GM12874 (cell line): ENCODE measurements at regions not wholly inside any gene's neighbourhood (a gene's known extent, or its start where the extent isn't known, plus 50 kb on each side); places are given as distances from the start of the nearest gene placed in this dataset.

ENCODE experiments used
- TF ChIP-seq, protein P1 (sequence below): IDR thresholded peaks from 2 replicates; pipeline ENCODE4 v1.5.1; 2011; ENCODE audit warnings: low read depth, mild to moderate bottlenecking, control low read depth, low read length, moderate library complexity; ENCODE audit not compliant: insufficient read depth

DNA sequence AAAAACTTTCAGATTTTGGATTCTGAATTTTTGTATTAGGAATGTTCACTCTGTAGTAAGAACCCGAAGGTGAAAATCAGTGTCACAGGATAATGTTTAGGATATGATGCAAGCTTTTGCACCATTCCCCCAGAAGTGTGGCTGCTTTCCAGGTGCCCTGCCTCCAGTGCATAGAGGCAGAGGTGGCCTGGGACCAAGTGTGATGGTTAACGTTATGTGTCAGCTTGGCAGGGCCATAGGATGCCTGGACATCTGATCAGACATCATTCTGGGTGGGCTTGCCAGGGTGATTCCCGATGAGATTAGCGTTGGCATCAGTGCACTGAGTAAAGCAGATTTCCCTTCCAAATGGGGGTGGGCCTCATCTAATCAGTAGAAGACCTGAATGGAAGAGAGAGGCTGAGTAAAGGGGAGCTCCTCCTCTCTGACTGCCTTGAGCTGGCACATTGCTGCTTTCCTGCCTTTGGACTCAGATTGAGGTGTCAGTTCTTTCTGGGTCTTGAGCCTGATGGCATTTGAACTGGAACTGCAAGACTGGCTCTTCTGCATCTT is 177.4 kb upstream of the HS6ST1 start:
- TF ChIP-seq, protein P1, sequence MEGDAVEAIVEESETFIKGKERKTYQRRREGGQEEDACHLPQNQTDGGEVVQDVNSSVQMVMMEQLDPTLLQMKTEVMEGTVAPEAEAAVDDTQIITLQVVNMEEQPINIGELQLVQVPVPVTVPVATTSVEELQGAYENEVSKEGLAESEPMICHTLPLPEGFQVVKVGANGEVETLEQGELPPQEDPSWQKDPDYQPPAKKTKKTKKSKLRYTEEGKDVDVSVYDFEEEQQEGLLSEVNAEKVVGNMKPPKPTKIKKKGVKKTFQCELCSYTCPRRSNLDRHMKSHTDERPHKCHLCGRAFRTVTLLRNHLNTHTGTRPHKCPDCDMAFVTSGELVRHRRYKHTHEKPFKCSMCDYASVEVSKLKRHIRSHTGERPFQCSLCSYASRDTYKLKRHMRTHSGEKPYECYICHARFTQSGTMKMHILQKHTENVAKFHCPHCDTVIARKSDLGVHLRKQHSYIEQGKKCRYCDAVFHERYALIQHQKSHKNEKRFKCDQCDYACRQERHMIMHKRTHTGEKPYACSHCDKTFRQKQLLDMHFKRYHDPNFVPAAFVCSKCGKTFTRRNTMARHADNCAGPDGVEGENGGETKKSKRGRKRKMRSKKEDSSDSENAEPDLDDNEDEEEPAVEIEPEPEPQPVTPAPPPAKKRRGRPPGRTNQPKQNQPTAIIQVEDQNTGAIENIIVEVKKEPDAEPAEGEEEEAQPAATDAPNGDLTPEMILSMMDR, result no peak

DNA sequence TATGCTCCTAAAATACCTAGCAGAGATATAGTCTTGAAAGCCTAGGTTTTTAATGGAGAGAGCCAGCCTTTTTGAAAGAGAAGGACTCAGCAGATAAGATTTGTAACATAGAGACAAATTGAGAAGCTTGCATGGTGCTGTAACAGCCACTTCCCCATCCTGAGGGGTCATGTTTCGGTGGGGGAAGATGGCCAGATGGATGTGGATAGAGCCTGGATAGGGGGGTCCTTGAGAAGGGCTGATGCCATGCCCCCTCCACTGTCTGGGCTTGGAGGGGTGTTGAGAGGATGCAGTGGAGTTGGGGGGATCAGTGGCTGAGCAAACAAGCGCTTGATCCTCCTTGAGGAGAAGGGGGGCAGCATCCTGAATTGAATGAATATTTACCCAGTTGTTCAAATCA is 178.0 kb upstream of the HS6ST1 start:
- TF ChIP-seq, protein P1, result no peak

DNA sequence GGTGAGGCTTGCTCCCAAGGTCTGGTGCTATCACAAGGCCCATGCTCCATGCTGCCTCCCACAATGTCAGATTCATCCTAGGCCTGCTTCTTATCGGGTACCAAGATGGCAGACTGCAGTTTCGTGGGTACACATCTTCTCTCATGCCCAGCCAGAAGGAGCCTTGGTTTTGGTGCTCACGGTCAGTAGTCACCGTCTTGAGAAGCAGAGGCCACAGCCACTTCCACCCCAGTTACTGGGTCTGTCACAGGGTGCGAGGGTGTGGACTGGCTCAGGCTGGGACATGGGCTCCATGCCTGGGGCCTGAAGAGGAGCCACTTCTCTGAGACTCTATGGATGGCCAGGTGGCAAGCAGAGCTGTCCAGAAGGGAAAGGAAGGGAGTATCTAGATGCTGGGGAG is 178.8 kb upstream of the HS6ST1 start:
- TF ChIP-seq, protein P1, result no peak

DNA sequence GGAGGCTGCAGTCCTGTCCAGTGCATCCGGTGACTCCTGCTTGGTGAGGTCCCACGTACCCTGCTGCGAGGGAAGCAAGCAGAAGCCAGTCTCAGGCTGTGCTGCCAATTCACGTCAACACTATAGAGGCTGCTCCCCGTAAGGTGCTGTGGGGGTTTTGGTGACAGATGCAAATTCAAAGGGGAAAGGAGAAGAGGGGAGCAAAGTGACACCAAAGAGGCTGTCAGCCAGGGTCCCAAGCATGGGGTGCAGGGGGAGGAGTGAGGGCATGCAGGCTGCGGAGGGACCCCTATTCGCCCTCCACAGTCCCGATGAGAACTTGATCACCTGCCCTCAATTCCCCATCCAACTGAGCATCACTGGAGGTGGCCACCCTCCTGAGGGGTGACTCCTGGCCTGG is 179.4 kb upstream of the HS6ST1 start:
- TF ChIP-seq, protein P1, result no peak

DNA sequence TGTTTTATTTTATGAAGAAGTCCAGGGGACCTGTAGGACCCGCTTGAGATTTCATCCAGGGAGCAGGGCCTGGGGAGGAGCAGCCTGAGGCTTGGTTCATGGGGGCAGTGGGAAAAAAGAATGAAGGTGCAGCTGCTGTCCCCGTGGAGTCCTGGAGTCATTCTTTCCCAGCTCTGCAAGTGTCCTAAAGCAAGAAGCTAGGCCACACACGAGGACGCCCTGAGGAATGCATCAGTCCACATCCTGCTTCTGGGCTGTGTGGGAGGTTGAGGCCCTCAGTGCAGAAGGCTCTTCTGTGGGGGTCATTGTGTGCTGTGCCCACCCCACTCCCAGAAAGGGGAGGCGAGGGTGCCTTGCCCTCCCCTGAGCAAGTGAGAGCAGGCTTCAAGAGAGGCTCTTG is 179.9 kb upstream of the HS6ST1 start:
- TF ChIP-seq, protein P1, result no peak

DNA sequence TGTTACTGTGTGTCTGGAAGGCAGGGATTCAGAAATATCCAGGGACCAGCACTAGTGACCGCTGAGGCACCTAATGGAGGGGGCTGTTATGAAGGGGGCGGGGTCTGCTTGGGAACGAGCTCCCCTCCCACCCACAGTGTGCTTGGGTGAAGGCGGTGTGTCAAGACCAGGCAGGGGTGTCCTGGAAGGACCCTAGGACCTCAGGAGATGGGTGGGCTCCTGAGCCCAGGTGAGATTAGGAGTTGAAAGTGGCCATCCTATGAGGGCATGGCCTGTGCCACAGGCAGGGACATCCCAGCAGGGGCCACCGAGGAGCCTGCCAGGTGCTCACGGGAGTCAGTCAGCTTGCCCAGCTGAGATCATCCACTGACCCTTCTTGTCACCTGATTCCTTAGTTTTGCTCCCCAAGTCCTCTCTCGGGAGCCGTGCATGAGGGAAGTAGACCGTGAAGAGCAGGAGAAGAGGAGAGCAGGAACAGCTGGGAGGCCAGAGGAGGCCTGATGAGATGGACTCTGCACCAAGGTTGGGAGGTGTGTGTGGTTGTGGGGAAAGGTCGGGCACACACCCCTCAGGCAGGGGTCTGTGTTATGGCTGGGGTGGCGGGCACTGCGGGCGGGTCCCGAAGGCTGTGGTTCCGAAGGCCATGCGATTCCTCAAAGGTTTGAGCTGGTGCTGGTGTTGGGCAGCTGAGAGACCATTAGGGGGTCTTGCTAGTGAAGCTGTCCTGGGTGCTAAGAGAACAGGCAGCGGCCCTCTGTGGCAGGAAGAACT is 180.9 kb upstream of the HS6ST1 start:
- TF ChIP-seq, protein P1, result no peak

DNA sequence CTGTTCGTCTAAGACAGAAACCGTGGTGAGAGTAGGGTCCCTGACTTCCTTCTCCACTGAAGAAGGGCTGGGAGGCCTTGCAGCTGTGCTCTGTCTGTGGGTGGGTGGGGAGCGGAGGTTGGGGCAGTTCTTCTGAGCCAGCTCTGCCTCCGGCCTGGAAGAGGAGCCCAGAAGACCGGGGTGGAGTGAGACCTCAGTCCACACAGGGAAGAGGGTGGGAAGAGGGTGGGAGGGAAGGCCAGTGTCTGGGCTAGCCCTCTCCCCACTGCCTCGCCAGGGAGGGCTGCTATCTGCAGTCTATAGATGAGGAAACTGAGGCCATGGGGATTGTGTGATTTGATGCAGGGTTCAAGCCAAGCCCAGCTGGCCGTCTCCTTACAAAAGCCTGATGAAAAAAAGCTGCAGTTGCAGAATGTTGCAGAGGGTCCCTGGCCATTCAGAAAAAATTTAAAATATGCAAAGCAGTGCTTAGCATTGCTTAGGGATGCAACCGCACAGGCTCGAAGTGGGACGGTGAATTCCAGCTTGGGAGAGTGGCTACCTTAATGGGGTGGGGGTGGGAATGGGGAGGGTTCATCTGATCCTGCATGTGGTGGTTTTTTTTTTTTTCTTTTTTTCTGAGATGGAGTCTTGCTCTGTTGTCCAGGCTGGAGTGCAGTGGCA is 181.6 kb upstream of the HS6ST1 start:
- TF ChIP-seq, protein P1, result no peak
